ENCODE measurements at regions not wholly inside any gene's neighbourhood (a gene's known extent, or its start where the extent isn't known, plus 50 kb on each side); places are given as distances from the start of the nearest gene placed in this dataset.

- peak; percentile 88 for ATAC-seq
- Histone ChIP-seq H3K36me3 (ENCODE audit: low read depth, low read length) (no peaks in the 10 kb centered on the region), H3K79me2 (ENCODE audit: low read length) (no peaks in the 10 kb centered on the region), H3K4me1 (ENCODE audit: insufficient read depth, low read length) (peaks cover 6% of the 10 kb centered on the region; the same call in 1 of the 2 replicates), H4K20me1 (ENCODE audit: low read length) (no peaks in the 10 kb centered on the region), H3K9me2 (replicated peaks; ENCODE audit: low read length) (no peaks in the 10 kb centered on the region), H3K9me3 (ENCODE audit: low read length) (no peaks in the 10 kb centered on the region), H2AFZ (ENCODE audit: low read length) (no peak overlapping the region), H3K4me2 (ENCODE audit: low read length) (no peak overlapping the region), H3K27me3 (ENCODE audit: low read length) (peaks cover 13% of the 10 kb centered on the region; the same call in 1 of the 2 replicates), H3F3A (ENCODE audit: low read length, unreplicated experiment) (no peaks in the 10 kb centered on the region), H3K9ac (ENCODE audit: low read length) (no peak overlapping the region), H3K27ac (ENCODE audit: low read length) (no peak overlapping the region), H3K4me3 (ENCODE audit: low read length) (no peak overlapping the region)
- ChIA-PET CTCF (no interaction called here), POLR2A (ENCODE audit: unreplicated experiment) (no interaction called here)
- TF ChIP-seq, protein P1, sequence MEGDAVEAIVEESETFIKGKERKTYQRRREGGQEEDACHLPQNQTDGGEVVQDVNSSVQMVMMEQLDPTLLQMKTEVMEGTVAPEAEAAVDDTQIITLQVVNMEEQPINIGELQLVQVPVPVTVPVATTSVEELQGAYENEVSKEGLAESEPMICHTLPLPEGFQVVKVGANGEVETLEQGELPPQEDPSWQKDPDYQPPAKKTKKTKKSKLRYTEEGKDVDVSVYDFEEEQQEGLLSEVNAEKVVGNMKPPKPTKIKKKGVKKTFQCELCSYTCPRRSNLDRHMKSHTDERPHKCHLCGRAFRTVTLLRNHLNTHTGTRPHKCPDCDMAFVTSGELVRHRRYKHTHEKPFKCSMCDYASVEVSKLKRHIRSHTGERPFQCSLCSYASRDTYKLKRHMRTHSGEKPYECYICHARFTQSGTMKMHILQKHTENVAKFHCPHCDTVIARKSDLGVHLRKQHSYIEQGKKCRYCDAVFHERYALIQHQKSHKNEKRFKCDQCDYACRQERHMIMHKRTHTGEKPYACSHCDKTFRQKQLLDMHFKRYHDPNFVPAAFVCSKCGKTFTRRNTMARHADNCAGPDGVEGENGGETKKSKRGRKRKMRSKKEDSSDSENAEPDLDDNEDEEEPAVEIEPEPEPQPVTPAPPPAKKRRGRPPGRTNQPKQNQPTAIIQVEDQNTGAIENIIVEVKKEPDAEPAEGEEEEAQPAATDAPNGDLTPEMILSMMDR (conservative IDR thresholded peaks at IDR 0.05; ENCODE audit: low read depth, low read length): no peak
- TF ChIP-seq EZH2phosphoT487 (IDR thresholded peaks at IDR 0.05; ENCODE audit: borderline replicate concordance, low read length) (no peak), EZH2 (IDR thresholded peaks at IDR 0.05; ENCODE audit: low read length, unreplicated experiment) (no peak)
- BruUV-seq (replicated peaks): no TSS peak
- intact Hi-C loops (cut with micrococcal nuclease): loop anchor here (10.0 kb wide), 1 partner anchor 1557 kb away; no protein-coding TSS in a partner anchor
- peak; percentile 66 for DNase-seq
These were observed 319.4 kb upstream of the KCNH7 start for GRCh38 chr2:163157891-163158496.

DNA sequence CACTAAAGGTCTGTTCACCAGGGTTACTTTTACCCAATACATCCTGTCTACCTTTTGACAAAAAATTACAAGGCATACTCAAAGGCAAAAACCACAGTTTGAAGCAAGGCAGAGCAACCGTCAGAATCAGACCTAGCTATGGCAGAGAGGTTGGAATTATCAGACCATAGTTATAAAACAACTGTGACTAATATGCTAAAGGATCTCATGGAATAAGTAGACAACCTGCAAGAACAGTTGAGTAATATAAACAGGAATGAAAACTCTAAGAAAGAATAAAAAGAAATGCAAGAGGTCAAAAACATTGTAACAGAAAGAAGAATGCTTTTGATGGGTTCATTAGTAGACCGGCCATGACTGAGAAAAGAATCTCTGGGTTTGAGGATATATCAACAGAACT lies 318.8 kb upstream of the KCNH7 start:
- ChIA-PET CTCF (no interaction called here), POLR2A (ENCODE audit: unreplicated experiment) (no interaction called here)
- Histone ChIP-seq H3F3A (ENCODE audit: low read length, unreplicated experiment) (no peaks in the 10 kb centered on the region), H3K4me1 (ENCODE audit: insufficient read depth, low read length) (peaks cover 6% of the 10 kb centered on the region; the same call in 1 of the 2 replicates), H4K20me1 (ENCODE audit: low read length) (no peaks in the 10 kb centered on the region), H3K9me2 (replicated peaks; ENCODE audit: low read length) (no peaks in the 10 kb centered on the region), H3K4me3 (ENCODE audit: low read length) (no peak overlapping the region), H3K36me3 (ENCODE audit: low read depth, low read length) (no peaks in the 10 kb centered on the region), H3K9me3 (ENCODE audit: low read length) (no peaks in the 10 kb centered on the region), H3K9ac (ENCODE audit: low read length) (no peak overlapping the region), H3K27ac (ENCODE audit: low read length) (no peak overlapping the region), H3K4me2 (ENCODE audit: low read length) (no peak overlapping the region), H2AFZ (ENCODE audit: low read length) (no peak overlapping the region), H3K79me2 (ENCODE audit: low read length) (no peaks in the 10 kb centered on the region), H3K27me3 (ENCODE audit: low read length) (peaks cover 14% of the 10 kb centered on the region; the same call in 1 of the 2 replicates)
- intact Hi-C loops (cut with micrococcal nuclease): loop anchor here (10.0 kb wide), 1 partner anchor 1557 kb away; no protein-coding TSS in a partner anchor
- no peak for ATAC-seq
- no TSS peak for BruUV-seq (replicated peaks)
- TF ChIP-seq, protein P1 (conservative IDR thresholded peaks at IDR 0.05; ENCODE audit: low read depth, low read length): no peak
- TF ChIP-seq EZH2phosphoT487 (IDR thresholded peaks at IDR 0.05; ENCODE audit: borderline replicate concordance, low read length): no peak
- no peak for TF ChIP-seq EZH2 (IDR thresholded peaks at IDR 0.05; ENCODE audit: low read length, unreplicated experiment)
- no peak for DNase-seq

DNA sequence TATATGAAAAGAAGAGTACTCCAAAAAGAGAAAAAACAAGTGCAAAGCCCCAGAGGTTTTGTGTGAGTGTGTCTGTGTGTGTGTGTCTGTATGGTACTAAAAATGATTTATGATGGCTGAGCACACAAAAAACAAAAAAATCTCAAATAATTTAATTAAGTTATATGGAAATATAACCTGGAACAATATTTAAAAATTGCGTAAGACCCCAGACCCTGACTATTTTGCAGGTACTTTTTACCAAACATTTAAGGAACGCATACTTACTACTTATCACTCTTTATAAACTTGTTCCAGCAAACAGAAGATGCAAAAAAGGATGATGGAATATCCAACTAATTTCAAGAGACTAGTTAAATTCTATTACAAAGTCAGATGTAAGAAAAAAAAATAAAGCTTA lies 317.4 kb upstream of the KCNH7 start:
- TF ChIP-seq, protein P1 (conservative IDR thresholded peaks at IDR 0.05; ENCODE audit: low read depth, low read length): no peak
- H3K27me3 ChIP-seq (ENCODE audit: low read length): peaks cover 20% of the 10 kb centered on the region
- BruUV-seq (replicated peaks): no TSS peak
- H2AFZ ChIP-seq (ENCODE audit: low read length): no peak overlapping the region
- no peak overlapping the region for H3K4me3 ChIP-seq (ENCODE audit: low read length)
- intact Hi-C loops (cut with micrococcal nuclease): loop anchor here (1.0 to 10.0 kb wide), 2 partner anchors 1339 to 1559 kb away; no protein-coding TSS in a partner anchor
- no peaks in the 10 kb centered on the region for H4K20me1 ChIP-seq (ENCODE audit: low read length)
- H3F3A ChIP-seq (ENCODE audit: low read length, unreplicated experiment): no peaks in the 10 kb centered on the region
- no peaks in the 10 kb centered on the region for H3K9me3 ChIP-seq (ENCODE audit: low read length)
- CTCF ChIA-PET: no interaction called here
- peaks cover 6% of the 10 kb centered on the region; the same call in 1 of the 2 replicates for H3K4me1 ChIP-seq (ENCODE audit: insufficient read depth, low read length)
- H3K4me2 ChIP-seq (ENCODE audit: low read length): no peak overlapping the region
- no peak for ATAC-seq
- H3K9me2 ChIP-seq (replicated peaks; ENCODE audit: low read length): no peaks in the 10 kb centered on the region
- POLR2A ChIA-PET (ENCODE audit: unreplicated experiment): no interaction called here
- no peaks in the 10 kb centered on the region for H3K79me2 ChIP-seq (ENCODE audit: low read length)
- no peak for DNase-seq
- no peak overlapping the region for H3K9ac ChIP-seq (ENCODE audit: low read length)
- no peak overlapping the region for H3K27ac ChIP-seq (ENCODE audit: low read length)
- H3K36me3 ChIP-seq (ENCODE audit: low read depth, low read length): no peaks in the 10 kb centered on the region

Measured in PC-3 (cell line).